Loucy (cell line): ENCODE measurements at regions not wholly inside any gene's neighbourhood (a gene's known extent, or its start where the extent isn't known, plus 50 kb on each side); places are given as distances from the start of the nearest gene placed in this dataset.

Source experiments
- H2AFZ ChIP-seq: fragments of 200-600 bp; sonication (generic); 2 replicates; pipeline ENCODE4 v1.6.0; 2016; ENCODE audit warnings: antibody characterized with exemption, mild to moderate bottlenecking, low read length, moderate library complexity
- H3F3A ChIP-seq: fragments of 200-600 bp; 2 replicates; pipeline ENCODE4 v1.6.0; 2016; ENCODE audit warnings: antibody characterized with exemption, low read depth, mild to moderate bottlenecking
- H3K27me3 ChIP-seq: fragments of 200-600 bp; sonication (generic); 2 replicates; pipeline ENCODE4 v1.6.1; 2014; ENCODE audit warnings: low read length, mild to moderate bottlenecking; ENCODE audit not compliant: insufficient read depth, poor library complexity, severe bottlenecking
- H3K36me3 ChIP-seq: fragments of 200-600 bp; sonication (generic); 2 replicates; pipeline ENCODE4 v1.6.1; 2016; ENCODE audit warnings: low read length; ENCODE audit not compliant: insufficient read depth
- H3K4me1 ChIP-seq: fragments of 200-600 bp; sonication (generic); 2 replicates; pipeline ENCODE4 v1.5.1; 2014; ENCODE audit warnings: low read length, mild to moderate bottlenecking; ENCODE audit not compliant: insufficient read depth, poor library complexity, severe bottlenecking
- H3K4me2 ChIP-seq: fragments of 200-600 bp; sonication (generic); 2 replicates; pipeline ENCODE4 v1.6.0; 2014; ENCODE audit warnings: antibody characterized with exemption, low read length, low read depth, mild to moderate bottlenecking; ENCODE audit not compliant: poor library complexity, severe bottlenecking
- H3K4me3 ChIP-seq: fragments of 200-600 bp; sonication (generic); 2 replicates; pipeline ENCODE4 v1.5.1; 2014; ENCODE audit warnings: low read length, mild to moderate bottlenecking, mixed read lengths; ENCODE audit not compliant: poor library complexity, severe bottlenecking
- H3K79me2 ChIP-seq: fragments of 200-600 bp; sonication (generic); 2 replicates; pipeline ENCODE4 v1.6.1; 2014; ENCODE audit warnings: low read length; ENCODE audit not compliant: insufficient read depth
- H3K9ac ChIP-seq: fragments of 200-600 bp; sonication (generic); 2 replicates; pipeline ENCODE4 v1.6.0; 2014; ENCODE audit warnings: mild to moderate bottlenecking, low read depth, low read length, moderate library complexity; ENCODE audit not compliant: poor library complexity, severe bottlenecking
- H3K9me2 ChIP-seq: fragments of 200-600 bp; sonication (generic); replicated peaks from 2 replicates; pipeline ENCODE4 v1.6.1; 2016; ENCODE audit warnings: low read depth, low read length, mixed read lengths
- H3K9me3 ChIP-seq: fragments of 200-600 bp; sonication (generic); 2 replicates; pipeline ENCODE4 v1.6.1; 2014; ENCODE audit warnings: mild to moderate bottlenecking, antibody characterized with exemption, low read length, low read depth; ENCODE audit not compliant: insufficient read depth
- H4K20me1 ChIP-seq: fragments of 200-600 bp; sonication (generic); 2 replicates; pipeline ENCODE4 v1.6.0; 2014; ENCODE audit warnings: antibody characterized with exemption, low read length, mild to moderate bottlenecking; ENCODE audit not compliant: insufficient read depth, poor library complexity, severe bottlenecking
- CTCF ChIP-seq: fragments of 200-600 bp; sonication (generic); conservative IDR thresholded peaks from 2 replicates; pipeline ENCODE4 v1.5.1; 2014; ENCODE audit warnings: mild to moderate bottlenecking, antibody characterized with exemption, low read length
- EZH2phosphoT487 ChIP-seq: fragments of 200-600 bp; IDR thresholded peaks from 2 replicates; pipeline ENCODE4 v1.6.1; 2018; ENCODE audit warnings: antibody characterized with exemption, mild to moderate bottlenecking, moderate library complexity, borderline replicate concordance

GRCh38 chr13:97723655-97724054 is 229.8 kb upstream of the IPO5 start:
- no peak overlapping the region for H2AFZ ChIP-seq
- no peak overlapping the region for H3K4me3 ChIP-seq
- no peaks in the 10 kb centered on the region for H3K79me2 ChIP-seq
- no peaks in the 10 kb centered on the region for H3K9me2 ChIP-seq
- H4K20me1 ChIP-seq: no peaks in the 10 kb centered on the region
- H3K9ac ChIP-seq: no peak overlapping the region
- no peaks in the 10 kb centered on the region for H3F3A ChIP-seq
- no peaks in the 10 kb centered on the region for H3K9me3 ChIP-seq
- H3K4me1 ChIP-seq: no peaks in the 10 kb centered on the region
- TF ChIP-seq CTCF (no peak), EZH2phosphoT487 (no peak)
- no peak overlapping the region for H3K4me2 ChIP-seq
- no peaks in the 10 kb centered on the region for H3K36me3 ChIP-seq
- H3K27me3 ChIP-seq: no peaks in the 10 kb centered on the region

- Histone ChIP-seq H3K4me1 (no peaks in the 10 kb centered on the region), H3K4me2 (no peak overlapping the region), H3K27me3 (no peaks in the 10 kb centered on the region), H3K79me2 (no peaks in the 10 kb centered on the region), H3F3A (no peaks in the 10 kb centered on the region), H2AFZ (no peak overlapping the region), H3K4me3 (no peak overlapping the region), H4K20me1 (no peaks in the 10 kb centered on the region), H3K9me2 (no peaks in the 10 kb centered on the region), H3K36me3 (no peaks in the 10 kb centered on the region), H3K9me3 (no peaks in the 10 kb centered on the region; the same call in 1 of the 2 replicates), H3K9ac (no peak overlapping the region)
- TF ChIP-seq EZH2phosphoT487: no peak
- TF ChIP-seq CTCF: no peak
These were observed 229.0 kb upstream of the IPO5 start for GRCh38 chr13:97724450-97724849.

- Histone ChIP-seq H3K4me3 (no peak overlapping the region), H2AFZ (no peak overlapping the region), H3K9me3 (no peaks in the 10 kb centered on the region; the same call in 1 of the 2 replicates), H4K20me1 (no peaks in the 10 kb centered on the region), H3K9ac (no peak overlapping the region), H3K4me1 (no peaks in the 10 kb centered on the region), H3F3A (no peaks in the 10 kb centered on the region), H3K27me3 (no peaks in the 10 kb centered on the region), H3K9me2 (no peaks in the 10 kb centered on the region), H3K4me2 (no peak overlapping the region), H3K36me3 (no peaks in the 10 kb centered on the region), H3K79me2 (no peaks in the 10 kb centered on the region)
- TF ChIP-seq EZH2phosphoT487 (no peak), CTCF (no peak)
These were observed 226.7 kb upstream of the IPO5 start for GRCh38 chr13:97726664-97727280.
